ENCODE measurements at regions not wholly inside any gene's neighbourhood (a gene's known extent, or its start where the extent isn't known, plus 50 kb on each side); places are given as distances from the start of the nearest gene placed in this dataset.

DNA sequence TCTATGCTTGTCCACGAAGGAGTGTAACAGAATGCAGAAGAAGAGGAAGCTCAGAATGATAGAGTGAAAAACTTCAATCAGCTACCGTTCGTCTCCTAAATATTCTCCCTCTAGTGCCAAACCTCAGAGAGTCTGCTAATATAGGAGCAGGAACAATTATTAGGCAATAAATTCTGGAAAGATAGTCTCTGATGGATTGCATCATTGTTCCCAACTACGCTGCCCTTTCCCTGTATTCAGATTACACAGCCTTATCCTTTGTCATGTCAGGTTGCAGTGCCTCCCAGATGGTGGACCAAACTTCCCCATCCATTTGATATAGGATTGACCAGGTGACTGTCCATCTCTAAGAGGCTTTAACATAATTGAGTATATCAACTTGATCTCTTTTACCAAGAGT is 811.5 kb upstream of the CHAC2 start:
- TF ChIP-seq POLR2AphosphoS5 (IDR thresholded peaks at IDR 0.05; ENCODE audit: low read depth) (no peak), CTCF (conservative IDR thresholded peaks at IDR 0.05; ENCODE audit: low read depth in 2 of 2) (no peak), EZH2phosphoT487 (IDR thresholded peaks at IDR 0.05; ENCODE audit: unreplicated experiment) (no peak), EZH2 (IDR thresholded peaks at IDR 0.05; ENCODE audit: low read depth, unreplicated experiment) (no peak)
- TF ChIP-seq, protein P1, sequence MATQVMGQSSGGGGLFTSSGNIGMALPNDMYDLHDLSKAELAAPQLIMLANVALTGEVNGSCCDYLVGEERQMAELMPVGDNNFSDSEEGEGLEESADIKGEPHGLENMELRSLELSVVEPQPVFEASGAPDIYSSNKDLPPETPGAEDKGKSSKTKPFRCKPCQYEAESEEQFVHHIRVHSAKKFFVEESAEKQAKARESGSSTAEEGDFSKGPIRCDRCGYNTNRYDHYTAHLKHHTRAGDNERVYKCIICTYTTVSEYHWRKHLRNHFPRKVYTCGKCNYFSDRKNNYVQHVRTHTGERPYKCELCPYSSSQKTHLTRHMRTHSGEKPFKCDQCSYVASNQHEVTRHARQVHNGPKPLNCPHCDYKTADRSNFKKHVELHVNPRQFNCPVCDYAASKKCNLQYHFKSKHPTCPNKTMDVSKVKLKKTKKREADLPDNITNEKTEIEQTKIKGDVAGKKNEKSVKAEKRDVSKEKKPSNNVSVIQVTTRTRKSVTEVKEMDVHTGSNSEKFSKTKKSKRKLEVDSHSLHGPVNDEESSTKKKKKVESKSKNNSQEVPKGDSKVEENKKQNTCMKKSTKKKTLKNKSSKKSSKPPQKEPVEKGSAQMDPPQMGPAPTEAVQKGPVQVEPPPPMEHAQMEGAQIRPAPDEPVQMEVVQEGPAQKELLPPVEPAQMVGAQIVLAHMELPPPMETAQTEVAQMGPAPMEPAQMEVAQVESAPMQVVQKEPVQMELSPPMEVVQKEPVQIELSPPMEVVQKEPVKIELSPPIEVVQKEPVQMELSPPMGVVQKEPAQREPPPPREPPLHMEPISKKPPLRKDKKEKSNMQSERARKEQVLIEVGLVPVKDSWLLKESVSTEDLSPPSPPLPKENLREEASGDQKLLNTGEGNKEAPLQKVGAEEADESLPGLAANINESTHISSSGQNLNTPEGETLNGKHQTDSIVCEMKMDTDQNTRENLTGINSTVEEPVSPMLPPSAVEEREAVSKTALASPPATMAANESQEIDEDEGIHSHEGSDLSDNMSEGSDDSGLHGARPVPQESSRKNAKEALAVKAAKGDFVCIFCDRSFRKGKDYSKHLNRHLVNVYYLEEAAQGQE (IDR thresholded peaks at IDR 0.05; ENCODE audit: unreplicated experiment) = no peak

Data from GM23338 (cell line).